SK-N-SH treated with all-trans-retinoic acid at 6 μM for 48 hours (cell line): ENCODE measurements at regions not wholly inside any gene's neighbourhood (a gene's known extent, or its start where the extent isn't known, plus 50 kb on each side); places are given as distances from the start of the nearest gene placed in this dataset.

Experiments
- ATAC-seq: fragments of 200-7000 bp; cut with Tn5 transposase; 3 replicates; pipeline ENCODE4 v1.9.1; 2020; ENCODE audit warnings: mild to moderate bottlenecking, moderate library complexity
- ARNTL ChIP-seq: fragments of 450-650 bp; formaldehyde crosslinking; IDR thresholded peaks from 2 replicates; pipeline ENCODE4 v1.5.0; 2020; ENCODE audit warnings: low read depth, mild to moderate bottlenecking, moderate library complexity, borderline replicate concordance
- BACH2 ChIP-seq: fragments of 250-450 bp; sonication (Bioruptor Pico); IDR thresholded peaks from 2 replicates; pipeline ENCODE4 v1.9.0; 2021; ENCODE audit warnings: mild to moderate bottlenecking, borderline replicate concordance
- ESRRG ChIP-seq: fragments of 250-450 bp; sonication (Bioruptor Pico); IDR thresholded peaks from 2 replicates; pipeline ENCODE4 v1.6.1; 2021; ENCODE audit warnings: mild to moderate bottlenecking
- POU6F1 ChIP-seq: fragments of 250-450 bp; sonication (Bioruptor Pico); IDR thresholded peaks from 2 replicates; pipeline ENCODE4 v1.8.0; 2021; ENCODE audit warnings: low read depth, mild to moderate bottlenecking, moderate library complexity, borderline replicate concordance
- PPARA ChIP-seq: fragments of 250-450 bp; sonication (Bioruptor Pico); IDR thresholded peaks from 2 replicates; pipeline ENCODE4 v1.5.0; 2020; ENCODE audit warnings: mild to moderate bottlenecking, borderline replicate concordance
- ZNF565 ChIP-seq: fragments of 450-650 bp; formaldehyde crosslinking; conservative IDR thresholded peaks from 2 replicates; pipeline ENCODE4 v1.5.0; 2020; ENCODE audit warnings: low read depth, mild to moderate bottlenecking, moderate library complexity
- ZNF70 ChIP-seq: fragments of 450-650 bp; formaldehyde crosslinking; IDR thresholded peaks from 2 replicates; pipeline ENCODE4 v1.5.0; 2020; ENCODE audit warnings: mild to moderate bottlenecking, moderate library complexity
- TF ChIP-seq, protein P1 (sequence below): fragments of 250-450 bp; sonication (Bioruptor Pico); IDR thresholded peaks from 2 replicates; pipeline ENCODE4 v1.5.1; 2020; ENCODE audit warnings: low read depth, mild to moderate bottlenecking, moderate library complexity

- no peak for ATAC-seq
- no peak for TF ChIP-seq POU6F1 (CRISPR knock-in tag)
- TF ChIP-seq, protein P1, sequence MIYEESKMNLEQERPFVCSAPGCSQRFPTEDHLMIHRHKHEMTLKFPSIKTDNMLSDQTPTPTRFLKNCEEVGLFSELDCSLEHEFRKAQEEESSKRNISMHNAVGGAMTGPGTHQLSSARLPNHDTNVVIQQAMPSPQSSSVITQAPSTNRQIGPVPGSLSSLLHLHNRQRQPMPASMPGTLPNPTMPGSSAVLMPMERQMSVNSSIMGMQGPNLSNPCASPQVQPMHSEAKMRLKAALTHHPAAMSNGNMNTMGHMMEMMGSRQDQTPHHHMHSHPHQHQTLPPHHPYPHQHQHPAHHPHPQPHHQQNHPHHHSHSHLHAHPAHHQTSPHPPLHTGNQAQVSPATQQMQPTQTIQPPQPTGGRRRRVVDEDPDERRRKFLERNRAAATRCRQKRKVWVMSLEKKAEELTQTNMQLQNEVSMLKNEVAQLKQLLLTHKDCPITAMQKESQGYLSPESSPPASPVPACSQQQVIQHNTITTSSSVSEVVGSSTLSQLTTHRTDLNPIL (CRISPR knock-in tag), result no peak
- TF ChIP-seq ARNTL (CRISPR knock-in tag), result no peak
- TF ChIP-seq BACH2 (CRISPR knock-in tag), result no peak
- TF ChIP-seq ZNF70, result no peak
- TF ChIP-seq PPARA (CRISPR knock-in tag), result no peak
- no peak for TF ChIP-seq ZNF565
- no peak for TF ChIP-seq ESRRG (CRISPR knock-in tag)
These were observed 50.0 kb upstream of the PCDH7 start for GRCh38 chr4:30670206-30670605.
